GM12878 (cell line): ENCODE measurements at regions not wholly inside any gene's neighbourhood (a gene's known extent, or its start where the extent isn't known, plus 50 kb on each side); places are given as distances from the start of the nearest gene placed in this dataset.

Experiments used
- ESRRA ChIP-seq: IDR thresholded peaks from 2 replicates; pipeline ENCODE4 v1.6.1; 2012; ENCODE audit warnings: mild to moderate bottlenecking, low read length, improper control_type of control experiment
- KDM1A ChIP-seq: fragments of 200-600 bp; sonication (generic); IDR thresholded peaks from 2 replicates; pipeline ENCODE4 v1.6.1; 2016; ENCODE audit warnings: borderline replicate concordance
- NR2C2 ChIP-seq: IDR thresholded peaks from 2 replicates; pipeline ENCODE4 v1.6.1; 2011; ENCODE audit warnings: borderline replicate concordance, low read depth; ENCODE audit not compliant: control insufficient read depth, insufficient read length
- POLR2A ChIP-seq: IDR thresholded peaks from 2 replicates; pipeline ENCODE4 v1.6.1; 2011; ENCODE audit warnings: low read depth, mild to moderate bottlenecking, low read length
- POLR2AphosphoS5 ChIP-seq: IDR thresholded peaks from 2 replicates; pipeline ENCODE4 v1.6.1; 2011; ENCODE audit warnings: mild to moderate bottlenecking, low read length, inconsistent platforms
- TAF1 ChIP-seq: IDR thresholded peaks from 2 replicates; pipeline ENCODE4 v1.6.1; 2011; ENCODE audit warnings: mild to moderate bottlenecking, low read depth, low read length, borderline replicate concordance
- TCF3 ChIP-seq: IDR thresholded peaks from 2 replicates; pipeline ENCODE4 v1.6.1; 2012; ENCODE audit warnings: low read depth, mild to moderate bottlenecking, low read length, borderline replicate concordance; ENCODE audit not compliant: insufficient read depth
- USF2 ChIP-seq: IDR thresholded peaks from 2 replicates; pipeline ENCODE4 v1.6.1; 2011; ENCODE audit warnings: low read depth, low read length, improper control_type of control experiment, borderline replicate concordance
- TF ChIP-seq, protein P1 (sequence below): IDR thresholded peaks from 2 replicates; pipeline ENCODE4 v1.6.1; 2011; ENCODE audit warnings: borderline replicate concordance, low read depth, mild to moderate bottlenecking, moderate library complexity, mixed read lengths, low read length; ENCODE audit not compliant: insufficient read depth; ENCODE audit errors: extremely low read length
- TF ChIP-seq, protein P2 (sequence below), 3 experiments: IDR thresholded peaks in 2 of 3; conservative IDR thresholded peaks in 1 of 3; 2 replicates each; pipeline ENCODE4 v1.5.1; 2011; ENCODE audit warnings: low read depth in 3 of 3, low read length in 3 of 3, mild to moderate bottlenecking in 3 of 3, control low read depth in 2 of 3, moderate library complexity in 2 of 3, inconsistent platforms in 1 of 3, mixed read lengths in 1 of 3; ENCODE audit not compliant: control insufficient read depth in 2 of 3, insufficient read depth in 1 of 3; ENCODE audit errors: extremely low read depth in 1 of 3
- TF ChIP-seq, protein P3 (sequence below): fragments of 450-650 bp; IDR thresholded peaks from 2 replicates; pipeline ENCODE4 v1.6.1; 2017; ENCODE audit warnings: borderline replicate concordance

GRCh38 chr1:34655875-34656240, 99.0 kb upstream of the GJB5 start:
- TF ChIP-seq, protein P1, sequence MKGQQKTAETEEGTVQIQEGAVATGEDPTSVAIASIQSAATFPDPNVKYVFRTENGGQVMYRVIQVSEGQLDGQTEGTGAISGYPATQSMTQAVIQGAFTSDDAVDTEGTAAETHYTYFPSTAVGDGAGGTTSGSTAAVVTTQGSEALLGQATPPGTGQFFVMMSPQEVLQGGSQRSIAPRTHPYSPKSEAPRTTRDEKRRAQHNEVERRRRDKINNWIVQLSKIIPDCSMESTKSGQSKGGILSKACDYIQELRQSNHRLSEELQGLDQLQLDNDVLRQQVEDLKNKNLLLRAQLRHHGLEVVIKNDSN, result no peak
- TF ChIP-seq USF2 (no peak), POLR2AphosphoS5 (no peak), ESRRA (no peak), TAF1 (no peak), NR2C2 (no peak), TCF3 (no peak), POLR2A (no peak), KDM1A (no peak)
- TF ChIP-seq, protein P2, sequence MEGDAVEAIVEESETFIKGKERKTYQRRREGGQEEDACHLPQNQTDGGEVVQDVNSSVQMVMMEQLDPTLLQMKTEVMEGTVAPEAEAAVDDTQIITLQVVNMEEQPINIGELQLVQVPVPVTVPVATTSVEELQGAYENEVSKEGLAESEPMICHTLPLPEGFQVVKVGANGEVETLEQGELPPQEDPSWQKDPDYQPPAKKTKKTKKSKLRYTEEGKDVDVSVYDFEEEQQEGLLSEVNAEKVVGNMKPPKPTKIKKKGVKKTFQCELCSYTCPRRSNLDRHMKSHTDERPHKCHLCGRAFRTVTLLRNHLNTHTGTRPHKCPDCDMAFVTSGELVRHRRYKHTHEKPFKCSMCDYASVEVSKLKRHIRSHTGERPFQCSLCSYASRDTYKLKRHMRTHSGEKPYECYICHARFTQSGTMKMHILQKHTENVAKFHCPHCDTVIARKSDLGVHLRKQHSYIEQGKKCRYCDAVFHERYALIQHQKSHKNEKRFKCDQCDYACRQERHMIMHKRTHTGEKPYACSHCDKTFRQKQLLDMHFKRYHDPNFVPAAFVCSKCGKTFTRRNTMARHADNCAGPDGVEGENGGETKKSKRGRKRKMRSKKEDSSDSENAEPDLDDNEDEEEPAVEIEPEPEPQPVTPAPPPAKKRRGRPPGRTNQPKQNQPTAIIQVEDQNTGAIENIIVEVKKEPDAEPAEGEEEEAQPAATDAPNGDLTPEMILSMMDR (IDR thresholded peaks at IDR 0.05 in 2 of 3, conservative IDR thresholded peaks at IDR 0.05 in 1 of 3; ENCODE audit: control insufficient read depth in 2 of 3, extremely low read depth in 1 of 3, insufficient read depth in 1 of 3, low read depth in 3 of 3, low read length in 3 of 3), result no peak
- TF ChIP-seq, protein P3, sequence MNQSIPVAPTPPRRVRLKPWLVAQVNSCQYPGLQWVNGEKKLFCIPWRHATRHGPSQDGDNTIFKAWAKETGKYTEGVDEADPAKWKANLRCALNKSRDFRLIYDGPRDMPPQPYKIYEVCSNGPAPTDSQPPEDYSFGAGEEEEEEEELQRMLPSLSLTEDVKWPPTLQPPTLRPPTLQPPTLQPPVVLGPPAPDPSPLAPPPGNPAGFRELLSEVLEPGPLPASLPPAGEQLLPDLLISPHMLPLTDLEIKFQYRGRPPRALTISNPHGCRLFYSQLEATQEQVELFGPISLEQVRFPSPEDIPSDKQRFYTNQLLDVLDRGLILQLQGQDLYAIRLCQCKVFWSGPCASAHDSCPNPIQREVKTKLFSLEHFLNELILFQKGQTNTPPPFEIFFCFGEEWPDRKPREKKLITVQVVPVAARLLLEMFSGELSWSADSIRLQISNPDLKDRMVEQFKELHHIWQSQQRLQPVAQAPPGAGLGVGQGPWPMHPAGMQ, result no peak
